ENCODE measurements at regions not wholly inside any gene's neighbourhood (a gene's known extent, or its start where the extent isn't known, plus 50 kb on each side); places are given as distances from the start of the nearest gene placed in this dataset.

DNA sequence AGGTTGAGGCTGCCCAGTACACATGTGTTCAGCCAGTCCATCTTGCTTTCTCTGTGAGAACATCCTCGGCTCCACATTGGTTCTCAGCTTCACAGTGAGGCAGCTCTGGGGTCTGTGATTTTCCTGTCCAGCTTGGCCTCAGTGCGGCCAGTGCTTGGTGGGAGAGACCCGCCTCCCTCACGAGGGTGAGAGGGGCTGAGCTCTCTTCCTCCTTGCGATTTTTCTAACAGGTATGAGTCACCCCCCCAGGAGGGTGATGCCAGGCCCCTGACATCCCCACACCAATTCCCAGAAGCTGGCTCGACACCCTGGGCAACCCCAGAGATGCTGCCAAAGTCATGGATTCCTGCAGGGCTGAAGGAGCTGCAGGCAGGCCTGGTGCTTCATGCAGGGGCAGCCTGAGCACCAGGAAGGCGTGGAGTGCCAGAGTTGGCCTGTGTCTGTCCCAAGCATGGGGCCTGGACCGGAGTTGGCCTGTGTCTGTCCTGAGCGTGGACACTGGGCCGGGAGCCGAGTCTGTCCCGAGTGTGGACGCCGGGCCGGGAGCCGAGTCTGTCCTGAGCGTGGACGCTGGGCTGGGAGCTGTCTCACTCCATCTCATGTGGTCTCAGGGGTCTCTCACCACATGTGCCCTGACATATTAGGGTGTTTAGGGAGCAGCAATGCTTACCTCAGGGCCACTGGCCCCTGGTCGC lies 408.6 kb upstream of the IRX4 start:
- TF ChIP-seq POLR2A (IDR thresholded peaks at IDR 0.05; ENCODE audit: low read depth, low read length) (no peak), JUN (IDR thresholded peaks at IDR 0.05; ENCODE audit: borderline replicate concordance, insufficient read depth, insufficient read length, low read depth) (no peak), EZH2 (IDR thresholded peaks at IDR 0.05; ENCODE audit: borderline replicate concordance, low read depth, low read length, severe bottlenecking) (no peak), POLR2AphosphoS5 (IDR thresholded peaks at IDR 0.05; ENCODE audit: insufficient read depth, low read depth, low read length) (no peak), MYC (IDR thresholded peaks at IDR 0.05; ENCODE audit: low read depth, low read length) (no peak), GATA2 (IDR thresholded peaks at IDR 0.05; ENCODE audit: insufficient read depth, insufficient read length, low read depth, low read length) (no peak)
- TF ChIP-seq, protein P1, sequence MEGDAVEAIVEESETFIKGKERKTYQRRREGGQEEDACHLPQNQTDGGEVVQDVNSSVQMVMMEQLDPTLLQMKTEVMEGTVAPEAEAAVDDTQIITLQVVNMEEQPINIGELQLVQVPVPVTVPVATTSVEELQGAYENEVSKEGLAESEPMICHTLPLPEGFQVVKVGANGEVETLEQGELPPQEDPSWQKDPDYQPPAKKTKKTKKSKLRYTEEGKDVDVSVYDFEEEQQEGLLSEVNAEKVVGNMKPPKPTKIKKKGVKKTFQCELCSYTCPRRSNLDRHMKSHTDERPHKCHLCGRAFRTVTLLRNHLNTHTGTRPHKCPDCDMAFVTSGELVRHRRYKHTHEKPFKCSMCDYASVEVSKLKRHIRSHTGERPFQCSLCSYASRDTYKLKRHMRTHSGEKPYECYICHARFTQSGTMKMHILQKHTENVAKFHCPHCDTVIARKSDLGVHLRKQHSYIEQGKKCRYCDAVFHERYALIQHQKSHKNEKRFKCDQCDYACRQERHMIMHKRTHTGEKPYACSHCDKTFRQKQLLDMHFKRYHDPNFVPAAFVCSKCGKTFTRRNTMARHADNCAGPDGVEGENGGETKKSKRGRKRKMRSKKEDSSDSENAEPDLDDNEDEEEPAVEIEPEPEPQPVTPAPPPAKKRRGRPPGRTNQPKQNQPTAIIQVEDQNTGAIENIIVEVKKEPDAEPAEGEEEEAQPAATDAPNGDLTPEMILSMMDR (IDR thresholded peaks at IDR 0.05; ENCODE audit: extremely low read depth in 1 of 2, insufficient read depth in 1 of 2, low read depth in 1 of 2, low read length in 2 of 2) = no peak
- TF ChIP-seq, protein P2, sequence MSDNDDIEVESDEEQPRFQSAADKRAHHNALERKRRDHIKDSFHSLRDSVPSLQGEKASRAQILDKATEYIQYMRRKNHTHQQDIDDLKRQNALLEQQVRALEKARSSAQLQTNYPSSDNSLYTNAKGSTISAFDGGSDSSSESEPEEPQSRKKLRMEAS (IDR thresholded peaks at IDR 0.05; ENCODE audit: insufficient read depth, insufficient read length) = no peak

Measured in endothelial cell of umbilical vein (primary cell).